ENCODE measurements at regions not wholly inside any gene's neighbourhood (a gene's known extent, or its start where the extent isn't known, plus 50 kb on each side); places are given as distances from the start of the nearest gene placed in this dataset.

DNA sequence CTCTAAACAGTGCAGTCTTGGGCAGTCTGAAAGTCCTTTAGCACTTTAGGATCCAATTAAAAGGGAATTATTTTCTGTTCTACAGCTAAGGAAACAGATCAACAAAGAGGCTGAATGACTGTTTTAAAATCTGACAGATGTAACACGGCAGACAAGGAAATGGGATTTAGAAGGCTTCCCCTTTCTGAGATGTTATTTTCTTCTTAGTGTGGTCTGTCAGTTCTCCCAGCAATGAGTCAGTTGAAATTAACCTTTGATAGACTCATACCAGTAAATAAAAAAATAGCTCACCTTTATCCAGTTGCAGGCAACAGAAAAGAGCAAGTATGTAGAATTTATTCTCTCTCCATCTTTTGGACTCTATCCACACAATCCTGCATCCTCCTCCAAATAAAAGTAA is 98.1 kb downstream of the NEDD1 start:
- H3K27ac ChIP-seq, result no peak overlapping the region
- TF ChIP-seq, protein P1, sequence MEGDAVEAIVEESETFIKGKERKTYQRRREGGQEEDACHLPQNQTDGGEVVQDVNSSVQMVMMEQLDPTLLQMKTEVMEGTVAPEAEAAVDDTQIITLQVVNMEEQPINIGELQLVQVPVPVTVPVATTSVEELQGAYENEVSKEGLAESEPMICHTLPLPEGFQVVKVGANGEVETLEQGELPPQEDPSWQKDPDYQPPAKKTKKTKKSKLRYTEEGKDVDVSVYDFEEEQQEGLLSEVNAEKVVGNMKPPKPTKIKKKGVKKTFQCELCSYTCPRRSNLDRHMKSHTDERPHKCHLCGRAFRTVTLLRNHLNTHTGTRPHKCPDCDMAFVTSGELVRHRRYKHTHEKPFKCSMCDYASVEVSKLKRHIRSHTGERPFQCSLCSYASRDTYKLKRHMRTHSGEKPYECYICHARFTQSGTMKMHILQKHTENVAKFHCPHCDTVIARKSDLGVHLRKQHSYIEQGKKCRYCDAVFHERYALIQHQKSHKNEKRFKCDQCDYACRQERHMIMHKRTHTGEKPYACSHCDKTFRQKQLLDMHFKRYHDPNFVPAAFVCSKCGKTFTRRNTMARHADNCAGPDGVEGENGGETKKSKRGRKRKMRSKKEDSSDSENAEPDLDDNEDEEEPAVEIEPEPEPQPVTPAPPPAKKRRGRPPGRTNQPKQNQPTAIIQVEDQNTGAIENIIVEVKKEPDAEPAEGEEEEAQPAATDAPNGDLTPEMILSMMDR (conservative IDR thresholded peaks at IDR 0.05), result no peak

- TF ChIP-seq, protein P1 (conservative IDR thresholded peaks at IDR 0.05), result no peak
- H3K27ac ChIP-seq, result no peak overlapping the region
Observed at GRCh38 chr12:97005646-97006045, 98.6 kb downstream of the NEDD1 start.

DNA sequence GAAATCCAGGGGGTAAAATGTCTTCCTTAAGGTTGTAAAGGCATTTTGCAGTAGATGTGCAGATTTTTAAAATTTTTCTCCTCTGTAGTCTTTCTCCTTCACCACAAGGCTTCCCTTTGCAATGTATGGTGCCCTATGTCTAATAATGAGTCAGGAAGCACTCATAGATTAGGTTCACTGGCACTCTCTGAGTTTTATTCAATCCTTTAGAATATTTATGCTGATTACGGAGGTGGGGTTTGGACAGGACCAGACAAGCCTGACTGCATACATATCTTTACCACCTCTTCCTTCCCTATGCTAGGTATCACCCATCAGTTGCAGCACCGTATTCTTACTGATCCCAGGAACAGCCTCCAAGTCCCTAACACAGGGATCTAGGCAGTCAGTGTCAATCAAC is 99.5 kb downstream of the NEDD1 start:
- no peak overlapping the region for H3K27ac ChIP-seq
- TF ChIP-seq, protein P1 (conservative IDR thresholded peaks at IDR 0.05), result no peak

- TF ChIP-seq, protein P1 (conservative IDR thresholded peaks at IDR 0.05), result no peak
- no peak overlapping the region for H3K27ac ChIP-seq
Observed at GRCh38 chr12:97016163-97016562, 109.1 kb downstream of the NEDD1 start.

- H3K27ac ChIP-seq, result no peak overlapping the region
- TF ChIP-seq, protein P1 (conservative IDR thresholded peaks at IDR 0.05), result no peak
Observed at GRCh38 chr12:97017213-97017612, 110.2 kb downstream of the NEDD1 start.

- TF ChIP-seq, protein P1 (conservative IDR thresholded peaks at IDR 0.05), result no peak
- no peak overlapping the region for H3K27ac ChIP-seq
Observed at GRCh38 chr12:97022536-97023230, 115.6 kb downstream of the NEDD1 start.

DNA sequence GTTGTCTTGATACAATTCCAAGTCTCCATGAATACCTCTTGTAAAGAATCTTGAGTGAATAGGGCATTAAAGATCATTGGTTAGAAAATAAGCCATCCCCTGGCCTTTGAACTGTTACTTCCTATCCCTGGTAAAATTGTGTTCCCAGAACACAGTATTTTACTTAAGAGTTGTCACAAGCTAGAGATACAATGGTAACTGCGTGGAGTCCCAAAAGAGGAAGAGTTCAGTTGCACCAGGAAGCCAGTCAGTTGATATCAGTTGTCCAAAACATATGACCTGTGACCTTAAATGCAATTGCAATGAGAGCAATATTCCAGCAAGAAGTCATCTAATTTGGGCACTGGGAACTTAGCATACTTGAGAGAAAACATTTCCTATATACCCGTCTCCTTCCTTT is 117.3 kb downstream of the NEDD1 start:
- H3K27ac ChIP-seq, result no peak overlapping the region
- TF ChIP-seq, protein P1 (conservative IDR thresholded peaks at IDR 0.05), result no peak
